Endothelial cell (in vitro differentiated cells): ENCODE measurements at regions not wholly inside any gene's neighbourhood (a gene's known extent, or its start where the extent isn't known, plus 50 kb on each side); places are given as distances from the start of the nearest gene placed in this dataset.

ENCODE experiments used
- DNase-seq: peaks from one replicate; pipeline ENCODE4 v3.0.0; 2021; ENCODE audit warnings: low spot score
- H3K27ac Mint-ChIP-seq: one replicate; pipeline ENCODE4 v1.8.0; 2021; ENCODE audit warnings: mixed read lengths, inconsistent platforms; ENCODE audit not compliant: unreplicated experiment
- H3K27me3 Mint-ChIP-seq: one replicate; pipeline ENCODE4 v1.8.0; 2021; ENCODE audit warnings: mild to moderate bottlenecking, moderate library complexity, mixed read lengths, inconsistent platforms; ENCODE audit not compliant: unreplicated experiment
- H3K36me3 Mint-ChIP-seq: one replicate; pipeline ENCODE4 v1.8.0; 2021; ENCODE audit warnings: mild to moderate bottlenecking, low read depth, mixed read lengths, inconsistent platforms; ENCODE audit not compliant: unreplicated experiment
- H3K4me1 Mint-ChIP-seq: one replicate; pipeline ENCODE4 v1.8.0; 2021; ENCODE audit warnings: mild to moderate bottlenecking, mixed read lengths, inconsistent platforms; ENCODE audit not compliant: unreplicated experiment
- H3K4me3 Mint-ChIP-seq: one replicate; pipeline ENCODE4 v1.8.0; 2021; ENCODE audit warnings: mild to moderate bottlenecking, mixed read lengths, inconsistent platforms; ENCODE audit not compliant: unreplicated experiment
- H3K9me3 Mint-ChIP-seq: one replicate; pipeline ENCODE4 v1.8.0; 2021; ENCODE audit warnings: mixed read lengths, inconsistent platforms; ENCODE audit not compliant: unreplicated experiment
- TF ChIP-seq, protein P1 (sequence below): fragments of 200-600 bp; sonication (generic); IDR thresholded peaks from one replicate; pipeline ENCODE4 v1.5.0; 2021; ENCODE audit warnings: antibody characterized with exemption; ENCODE audit not compliant: unreplicated experiment

DNA sequence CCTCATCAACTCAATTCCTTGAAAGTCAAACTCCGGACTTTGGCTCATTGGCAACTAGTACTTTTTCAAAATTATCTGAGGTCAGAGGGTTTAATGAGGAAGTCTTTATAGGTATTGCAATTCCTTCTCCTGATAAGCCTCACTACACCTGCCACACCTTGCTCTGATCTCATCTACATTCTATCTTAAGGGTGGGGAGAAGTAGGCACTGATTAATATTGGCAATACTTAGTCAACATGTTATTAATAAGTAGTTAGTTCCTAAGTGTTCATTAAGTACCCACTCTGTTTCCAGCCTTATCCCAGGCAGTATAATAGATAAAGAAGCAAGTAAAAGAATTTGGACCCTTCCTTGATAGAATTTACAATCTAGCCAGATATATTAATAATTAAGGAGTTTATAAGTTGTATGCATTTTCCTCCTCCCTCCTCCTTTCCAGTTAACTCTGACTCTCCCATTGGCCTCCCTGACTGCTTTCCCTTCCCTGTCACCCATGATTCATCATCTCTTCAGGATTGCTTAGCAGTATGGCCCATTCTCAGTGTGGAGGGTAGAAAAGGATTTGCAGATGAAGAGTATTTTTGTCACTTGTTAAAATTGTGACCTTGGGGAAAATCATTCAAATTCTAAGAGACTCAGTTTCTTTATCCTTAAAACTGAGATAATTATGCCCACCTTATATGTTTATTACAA, 231.0 kb upstream of the ATP2B1 start:
- no peaks in the 10 kb centered on the region for H3K9me3 Mint-ChIP-seq
- no peak overlapping the region for H3K27ac Mint-ChIP-seq
- no peaks in the 10 kb centered on the region for H3K27me3 Mint-ChIP-seq
- TF ChIP-seq, protein P1, sequence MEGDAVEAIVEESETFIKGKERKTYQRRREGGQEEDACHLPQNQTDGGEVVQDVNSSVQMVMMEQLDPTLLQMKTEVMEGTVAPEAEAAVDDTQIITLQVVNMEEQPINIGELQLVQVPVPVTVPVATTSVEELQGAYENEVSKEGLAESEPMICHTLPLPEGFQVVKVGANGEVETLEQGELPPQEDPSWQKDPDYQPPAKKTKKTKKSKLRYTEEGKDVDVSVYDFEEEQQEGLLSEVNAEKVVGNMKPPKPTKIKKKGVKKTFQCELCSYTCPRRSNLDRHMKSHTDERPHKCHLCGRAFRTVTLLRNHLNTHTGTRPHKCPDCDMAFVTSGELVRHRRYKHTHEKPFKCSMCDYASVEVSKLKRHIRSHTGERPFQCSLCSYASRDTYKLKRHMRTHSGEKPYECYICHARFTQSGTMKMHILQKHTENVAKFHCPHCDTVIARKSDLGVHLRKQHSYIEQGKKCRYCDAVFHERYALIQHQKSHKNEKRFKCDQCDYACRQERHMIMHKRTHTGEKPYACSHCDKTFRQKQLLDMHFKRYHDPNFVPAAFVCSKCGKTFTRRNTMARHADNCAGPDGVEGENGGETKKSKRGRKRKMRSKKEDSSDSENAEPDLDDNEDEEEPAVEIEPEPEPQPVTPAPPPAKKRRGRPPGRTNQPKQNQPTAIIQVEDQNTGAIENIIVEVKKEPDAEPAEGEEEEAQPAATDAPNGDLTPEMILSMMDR, result no peak
- H3K36me3 Mint-ChIP-seq, result no peaks in the 10 kb centered on the region
- no peak for DNase-seq
- no peak overlapping the region for H3K4me3 Mint-ChIP-seq
- peaks cover 5% of the 10 kb centered on the region for H3K4me1 Mint-ChIP-seq

- TF ChIP-seq, protein P1, result no peak
- no peaks in the 10 kb centered on the region for H3K9me3 Mint-ChIP-seq
- DNase-seq, result no peak
- H3K4me3 Mint-ChIP-seq, result no peak overlapping the region
- H3K27ac Mint-ChIP-seq, result no peak overlapping the region
- H3K4me1 Mint-ChIP-seq, result peaks cover 5% of the 10 kb centered on the region
- no peaks in the 10 kb centered on the region for H3K27me3 Mint-ChIP-seq
- no peaks in the 10 kb centered on the region for H3K36me3 Mint-ChIP-seq
These were observed 228.0 kb upstream of the ATP2B1 start for GRCh38 chr12:89936631-89937030.

- no peak overlapping the region for H3K4me3 Mint-ChIP-seq
- TF ChIP-seq, protein P1, result no peak
- no peaks in the 10 kb centered on the region for H3K36me3 Mint-ChIP-seq
- H3K9me3 Mint-ChIP-seq, result no peaks in the 10 kb centered on the region
- peaks cover 5% of the 10 kb centered on the region for H3K4me1 Mint-ChIP-seq
- H3K27me3 Mint-ChIP-seq, result no peaks in the 10 kb centered on the region
- H3K27ac Mint-ChIP-seq, result no peak overlapping the region
- DNase-seq, result no peak
These were observed 227.2 kb upstream of the ATP2B1 start for GRCh38 chr12:89935850-89936249.

DNA sequence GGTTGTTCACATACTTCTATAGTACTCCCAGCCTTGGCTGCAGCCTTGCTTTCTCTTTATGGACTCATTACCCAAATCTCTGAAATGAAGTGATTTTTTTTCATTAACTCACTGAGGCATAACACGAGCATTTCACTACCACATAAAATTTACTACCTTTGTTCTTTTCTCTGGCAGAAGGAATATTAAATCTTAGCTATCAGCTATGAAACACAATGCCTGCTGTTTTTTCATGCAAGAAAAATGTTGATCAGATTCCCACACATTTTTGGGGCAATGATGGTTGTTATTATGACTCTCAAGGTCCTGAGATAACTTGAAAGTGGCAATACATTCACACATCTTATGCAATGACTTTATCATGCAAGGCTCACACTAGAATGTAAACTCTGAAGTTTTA, 225.3 kb upstream of the ATP2B1 start:
- Mint-ChIP-seq H3K27me3 (no peaks in the 10 kb centered on the region), H3K4me3 (no peak overlapping the region), H3K9me3 (no peaks in the 10 kb centered on the region), H3K4me1 (peaks cover 5% of the 10 kb centered on the region), H3K27ac (no peak overlapping the region), H3K36me3 (no peaks in the 10 kb centered on the region)
- no peak for DNase-seq
- TF ChIP-seq, protein P1, result no peak

DNA sequence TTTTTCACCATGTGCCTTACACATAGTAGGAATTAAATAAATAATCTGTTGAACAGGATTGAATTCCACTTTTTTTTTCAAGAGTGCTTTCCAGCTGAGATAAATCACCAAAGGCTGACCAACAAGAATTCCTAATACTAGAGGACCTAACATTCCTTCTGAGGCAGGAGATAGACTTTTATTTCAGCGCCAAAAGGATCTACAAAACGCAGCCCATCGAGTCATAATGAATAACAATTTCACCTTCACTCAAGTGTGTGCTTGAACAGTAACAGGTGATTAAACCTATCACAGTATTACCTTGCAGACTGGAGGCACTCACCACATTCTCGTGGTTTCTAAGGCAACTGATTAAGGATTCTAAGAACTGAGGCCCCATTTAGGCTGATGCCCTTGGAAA, 224.3 kb upstream of the ATP2B1 start:
- TF ChIP-seq, protein P1, result no peak
- no peak for DNase-seq
- Mint-ChIP-seq H3K27ac (no peak overlapping the region), H3K27me3 (no peaks in the 10 kb centered on the region), H3K9me3 (no peaks in the 10 kb centered on the region), H3K4me1 (peaks cover 5% of the 10 kb centered on the region), H3K4me3 (no peak overlapping the region), H3K36me3 (no peaks in the 10 kb centered on the region)
